Thoracic aorta (tissue), 2 donors: ENCODE measurements at regions not wholly inside any gene's neighbourhood (a gene's known extent, or its start where the extent isn't known, plus 50 kb on each side); places are given as distances from the start of the nearest gene placed in this dataset.
"Not testable (repeated sequence)": the region's sequence is repeated elsewhere in the genome, so short reads cannot be mapped to it uniquely, and the experiment has no call there.

Source experiments
- ATAC-seq: fragments of 150-250 bp; one replicate; pipeline ENCODE4 v1.8.0; 2017; ENCODE audit warnings: low read depth; ENCODE audit not compliant: insufficient number of reproducible peaks, low FRiP score
- DNase-seq: peaks from one replicate; pipeline ENCODE4 v3.0.0-alpha.2; 2020; ENCODE audit warnings: low spot score
- H3K27ac ChIP-seq, 2 donors: fragments of 200-600 bp; sonication (generic); 1 replicate in 1 of 2; 2 replicates in 1 of 2; pipeline ENCODE4 v1.5.1; 2016; ENCODE audit warnings: mild to moderate bottlenecking in 2 of 2, moderate library complexity in 2 of 2
- H3K27me3 ChIP-seq: fragments of 200-600 bp; sonication (generic); replicated peaks from 2 replicates; pipeline ENCODE4 v1.6.0; 2016; ENCODE audit warnings: mild to moderate bottlenecking; ENCODE audit not compliant: insufficient read depth
- H3K36me3 ChIP-seq: fragments of 200-600 bp; sonication (generic); one replicate; pipeline ENCODE4 v1.5.1; 2016
- H3K4me1 ChIP-seq, 2 donors: fragments of 200-600 bp; sonication (generic); 1 replicate in 1 of 2; 2 replicates in 1 of 2; pipeline versions ENCODE4 v1.5.1 to v1.6.0; 2016; ENCODE audit warnings: low read depth in 2 of 2, mild to moderate bottlenecking in 1 of 2; ENCODE audit not compliant: control insufficient read depth in 1 of 2
- H3K4me3 ChIP-seq: fragments of 200-600 bp; sonication (generic); 2 replicates; pipeline ENCODE4 v1.5.1; 2016; ENCODE audit warnings: mild to moderate bottlenecking
- H3K9me3 ChIP-seq: fragments of 200-600 bp; sonication (generic); 2 replicates; pipeline ENCODE4 v1.5.1; 2016
- CTCF ChIP-seq: fragments of 200-600 bp; sonication (generic); IDR thresholded peaks from one replicate; pipeline ENCODE4 v1.5.1; 2019; ENCODE audit warnings: antibody characterized with exemption

- Histone ChIP-seq H3K9me3 (no peaks in the 10 kb centered on the region), H3K4me1 (no peaks in the 10 kb centered on the region), H3K4me3 (no peak overlapping the region), H3K36me3 (no peaks in the 10 kb centered on the region), H3K27me3 (no peaks in the 10 kb centered on the region), H3K27ac (no peak overlapping the region)
- DNase-seq = no peak
- no peak for ATAC-seq
- no peak for TF ChIP-seq CTCF
Observed at GRCh38 chr1:37372711-37373110, 101.7 kb upstream of the ZC3H12A start.

DNA sequence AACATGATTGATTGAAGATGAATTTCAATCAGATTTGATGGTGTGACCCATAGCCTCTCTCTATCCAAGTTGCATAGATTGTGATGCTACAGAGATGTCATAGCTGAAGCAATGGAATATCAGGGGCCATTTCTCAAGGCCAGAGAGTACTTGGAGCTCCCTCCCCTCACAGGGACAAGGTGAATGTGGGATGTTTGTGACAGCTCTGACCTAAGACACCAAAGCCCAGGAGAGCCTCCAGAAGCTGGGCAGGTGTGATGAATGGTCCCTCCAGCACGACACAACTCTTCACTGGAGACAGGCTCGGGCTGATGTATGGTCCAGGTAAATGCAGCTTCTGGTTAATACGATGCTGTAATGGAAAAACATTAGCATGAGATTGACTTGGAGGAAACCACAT lies 101.0 kb upstream of the ZC3H12A start:
- Histone ChIP-seq H3K36me3 (no peaks in the 10 kb centered on the region), H3K27ac (no peak overlapping the region), H3K27me3 (no peaks in the 10 kb centered on the region), H3K4me1 (no peaks in the 10 kb centered on the region), H3K4me3 (no peak overlapping the region), H3K9me3 (no peaks in the 10 kb centered on the region)
- DNase-seq (no peak), ATAC-seq (no peak)
- TF ChIP-seq CTCF = no peak

DNA sequence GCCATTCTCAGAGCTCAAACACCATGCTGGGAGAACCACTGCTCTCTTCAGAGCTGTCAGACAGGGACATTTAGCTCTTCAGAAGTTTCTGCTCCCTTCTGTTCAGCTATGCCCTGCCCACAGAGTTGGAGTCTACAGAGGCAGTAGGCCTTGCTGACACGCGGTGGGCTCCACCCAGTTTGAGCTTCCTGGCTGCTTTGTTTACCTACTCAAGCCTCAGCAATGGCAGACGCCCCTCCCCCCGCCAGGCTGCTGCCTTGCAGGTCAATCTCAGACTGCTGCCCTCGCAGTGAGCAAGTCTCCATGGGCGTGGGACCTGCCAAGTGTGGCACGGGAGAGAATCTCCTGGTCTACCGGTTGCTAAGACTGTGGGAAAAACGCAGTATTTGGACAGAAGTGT lies 93.8 kb upstream of the ZC3H12A start:
- H3K4me3 ChIP-seq, DNase-seq, H3K27ac ChIP-seq, ATAC-seq, H3K4me1 ChIP-seq, H3K27me3 ChIP-seq, H3K9me3 ChIP-seq, H3K36me3 ChIP-seq: not testable (repeated sequence)

- H3K4me1 ChIP-seq = no peaks in the 10 kb centered on the region
- no peaks in the 10 kb centered on the region for H3K36me3 ChIP-seq
- ATAC-seq (no peak), DNase-seq (no peak)
- no peak overlapping the region for H3K4me3 ChIP-seq
- TF ChIP-seq CTCF = no peak
- H3K27ac ChIP-seq = no peak overlapping the region
- no peaks in the 10 kb centered on the region for H3K27me3 ChIP-seq
- no peaks in the 10 kb centered on the region for H3K9me3 ChIP-seq
Observed at GRCh38 chr1:37387854-37388253, 86.5 kb upstream of the ZC3H12A start.

DNA sequence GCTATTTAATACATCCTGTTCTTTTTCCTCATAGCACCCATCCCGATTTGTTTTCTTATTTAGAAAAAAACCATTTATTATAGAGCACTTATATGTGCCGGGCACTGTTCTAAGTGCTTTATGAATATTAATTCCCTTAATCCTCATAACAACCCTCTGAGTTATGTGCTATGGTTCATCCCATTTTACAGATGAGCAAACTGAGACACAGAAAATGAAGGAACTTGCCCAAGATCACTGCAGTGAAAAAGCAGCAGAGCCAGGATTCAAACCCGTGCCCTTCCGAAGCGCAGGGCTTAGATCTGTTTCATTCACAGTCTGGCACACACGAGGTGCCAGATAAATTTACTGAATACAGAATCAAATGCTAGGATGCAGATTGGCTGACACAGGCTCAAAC lies 85.1 kb upstream of the ZC3H12A start:
- no peak overlapping the region for H3K27ac ChIP-seq
- no peaks in the 10 kb centered on the region for H3K36me3 ChIP-seq
- H3K4me3 ChIP-seq = no peak overlapping the region
- H3K4me1 ChIP-seq = no peaks in the 10 kb centered on the region
- no peaks in the 10 kb centered on the region for H3K9me3 ChIP-seq
- no peak for TF ChIP-seq CTCF
- DNase-seq (no peak), ATAC-seq (no peak)
- H3K27me3 ChIP-seq = no peaks in the 10 kb centered on the region

DNA sequence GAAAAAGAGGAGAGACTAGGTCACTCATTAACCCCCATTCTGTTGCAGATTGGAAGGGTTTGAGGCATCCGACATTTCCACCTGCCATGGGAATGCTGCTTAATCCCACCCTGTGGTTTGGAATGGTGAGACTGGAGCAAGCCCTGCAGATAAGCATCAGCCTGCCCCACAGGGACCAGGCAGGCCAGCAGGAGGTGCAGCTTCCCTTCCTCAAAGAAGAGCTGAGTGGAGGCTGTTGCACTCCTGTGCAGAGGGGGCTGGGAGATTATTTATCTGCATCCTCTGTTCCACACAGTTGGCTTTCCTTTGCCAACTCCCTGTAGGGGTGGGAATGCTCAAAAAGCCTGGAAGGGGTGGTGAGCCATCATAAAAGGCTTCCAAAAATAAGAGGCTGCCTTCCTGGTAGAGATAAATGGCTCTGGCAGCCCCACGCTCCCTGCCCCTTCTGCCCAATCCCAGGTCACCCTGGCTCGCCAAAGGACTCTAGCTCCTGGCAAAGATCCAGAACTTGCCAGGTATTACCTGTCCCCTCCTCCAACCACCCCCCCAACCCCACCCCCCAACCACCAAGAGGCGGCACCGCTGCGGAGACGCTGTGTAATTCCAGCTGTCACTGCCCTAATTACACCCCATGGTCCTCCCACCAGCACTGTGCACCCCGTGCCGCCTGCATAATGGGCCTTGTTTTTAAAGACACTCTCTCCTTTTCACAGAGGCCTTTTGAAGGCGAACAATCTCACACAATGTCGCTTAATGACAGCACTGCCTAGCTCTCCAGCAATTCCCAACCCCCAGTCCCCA lies 83.0 kb upstream of the ZC3H12A start:
- no peaks in the 10 kb centered on the region for H3K4me1 ChIP-seq
- ATAC-seq (no peak), DNase-seq (no peak)
- H3K27ac ChIP-seq = no peak overlapping the region
- no peaks in the 10 kb centered on the region for H3K27me3 ChIP-seq
- no peak overlapping the region for H3K4me3 ChIP-seq
- no peaks in the 10 kb centered on the region for H3K36me3 ChIP-seq
- no peak for TF ChIP-seq CTCF
- no peaks in the 10 kb centered on the region for H3K9me3 ChIP-seq
